ENCODE measurements at regions not wholly inside any gene's neighbourhood (a gene's known extent, or its start where the extent isn't known, plus 50 kb on each side); places are given as distances from the start of the nearest gene placed in this dataset.
"Not testable (repeated sequence)": the region's sequence is repeated elsewhere in the genome, so short reads cannot be mapped to it uniquely, and the experiment has no call there.

DNA sequence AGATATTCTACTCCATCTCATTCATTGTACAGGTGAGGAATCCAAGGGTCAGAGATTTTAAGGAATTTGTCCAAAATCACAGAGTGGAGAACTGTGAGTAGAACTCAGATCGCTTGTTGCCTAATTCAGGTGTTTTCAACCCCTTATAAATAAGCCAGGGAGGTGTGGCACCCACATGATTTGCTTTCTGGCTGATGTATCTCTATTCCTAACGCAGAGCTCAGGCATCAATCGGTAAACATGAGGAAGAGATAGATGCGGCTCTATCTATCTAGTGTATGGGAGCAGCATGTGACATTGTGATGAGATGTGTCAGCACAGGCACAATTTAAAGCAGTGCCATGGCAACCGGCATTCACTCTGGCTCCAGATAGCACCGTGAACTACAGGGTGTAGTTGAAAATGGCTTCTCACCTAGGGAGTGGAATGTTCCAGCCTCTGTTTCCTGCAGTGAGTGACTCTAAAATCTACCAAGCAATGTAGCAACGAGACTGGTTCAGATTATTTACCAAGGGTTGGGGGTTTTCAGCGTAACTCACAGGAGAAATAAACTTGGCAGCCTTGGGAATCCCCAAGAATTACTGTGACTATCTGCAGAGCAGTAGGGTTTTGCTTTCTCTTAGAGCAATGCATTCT is 53.4 kb upstream of the SUB1 start (continued):
- no peak for TF ChIP-seq MAX (IDR thresholded peaks at IDR 0.05)
- TF ChIP-seq EGR1 (IDR thresholded peaks at IDR 0.05; ENCODE audit: low read depth), result no peak
- TF ChIP-seq, protein P1, sequence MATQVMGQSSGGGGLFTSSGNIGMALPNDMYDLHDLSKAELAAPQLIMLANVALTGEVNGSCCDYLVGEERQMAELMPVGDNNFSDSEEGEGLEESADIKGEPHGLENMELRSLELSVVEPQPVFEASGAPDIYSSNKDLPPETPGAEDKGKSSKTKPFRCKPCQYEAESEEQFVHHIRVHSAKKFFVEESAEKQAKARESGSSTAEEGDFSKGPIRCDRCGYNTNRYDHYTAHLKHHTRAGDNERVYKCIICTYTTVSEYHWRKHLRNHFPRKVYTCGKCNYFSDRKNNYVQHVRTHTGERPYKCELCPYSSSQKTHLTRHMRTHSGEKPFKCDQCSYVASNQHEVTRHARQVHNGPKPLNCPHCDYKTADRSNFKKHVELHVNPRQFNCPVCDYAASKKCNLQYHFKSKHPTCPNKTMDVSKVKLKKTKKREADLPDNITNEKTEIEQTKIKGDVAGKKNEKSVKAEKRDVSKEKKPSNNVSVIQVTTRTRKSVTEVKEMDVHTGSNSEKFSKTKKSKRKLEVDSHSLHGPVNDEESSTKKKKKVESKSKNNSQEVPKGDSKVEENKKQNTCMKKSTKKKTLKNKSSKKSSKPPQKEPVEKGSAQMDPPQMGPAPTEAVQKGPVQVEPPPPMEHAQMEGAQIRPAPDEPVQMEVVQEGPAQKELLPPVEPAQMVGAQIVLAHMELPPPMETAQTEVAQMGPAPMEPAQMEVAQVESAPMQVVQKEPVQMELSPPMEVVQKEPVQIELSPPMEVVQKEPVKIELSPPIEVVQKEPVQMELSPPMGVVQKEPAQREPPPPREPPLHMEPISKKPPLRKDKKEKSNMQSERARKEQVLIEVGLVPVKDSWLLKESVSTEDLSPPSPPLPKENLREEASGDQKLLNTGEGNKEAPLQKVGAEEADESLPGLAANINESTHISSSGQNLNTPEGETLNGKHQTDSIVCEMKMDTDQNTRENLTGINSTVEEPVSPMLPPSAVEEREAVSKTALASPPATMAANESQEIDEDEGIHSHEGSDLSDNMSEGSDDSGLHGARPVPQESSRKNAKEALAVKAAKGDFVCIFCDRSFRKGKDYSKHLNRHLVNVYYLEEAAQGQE (IDR thresholded peaks at IDR 0.05; ENCODE audit: low read depth), result no peak

- BruUV-seq (replicated peaks); H3K79me2 ChIP-seq (ENCODE audit: insufficient read depth, low read length); ATAC-seq; H3K27me3 ChIP-seq (ENCODE audit: insufficient read depth, low read length); POLR2A ChIA-PET; H3K27ac ChIP-seq (ENCODE audit: low read depth, low read length); H3K36me3 ChIP-seq (ENCODE audit: control insufficient read depth in 1 of 2, insufficient read depth in 2 of 2, low read length in 2 of 2); H2AFZ ChIP-seq (ENCODE audit: low read depth, low read length, poor library complexity, severe bottlenecking); H4K20me1 ChIP-seq (ENCODE audit: insufficient read depth); DNase-seq (ENCODE audit: low read depth, low spot score); H3K9me2 ChIP-seq (ENCODE audit: insufficient read depth); H3K9me3 ChIP-seq (ENCODE audit: control insufficient read depth in 1 of 2, insufficient read depth in 1 of 2, low read depth in 1 of 2, low read length in 2 of 2); CTCF ChIA-PET; H3K4me1 ChIP-seq (ENCODE audit: control insufficient read depth in 1 of 2, insufficient read depth in 2 of 2, low read length in 2 of 2); H3K4me2 ChIP-seq (ENCODE audit: low read length); H3K9ac ChIP-seq (ENCODE audit: low read length); H3K4me3 ChIP-seq (replicated peaks in 1 of 2; ENCODE audit: low read depth in 1 of 2, low read length in 2 of 2); intact Hi-C loops (cut with micrococcal nuclease): not testable (repeated sequence)
- RAD21 ChIA-PET (ENCODE audit: low non-redundant PET in 1 of 2, low total read pairs in 2 of 2, uncharacterized antibody in 2 of 2, unreplicated experiment in 2 of 2), result interaction anchor here in 1 of 2 experiments (1.0 kb wide), 1 partner anchor 63 kb away, joined by 3 read pairs; no protein-coding TSS in a partner anchor
These were observed 58.0 kb upstream of the SUB1 start for GRCh38 chr5:32527321-32527720.

All from HCT116 (cell line).